ENCODE measurements at regions not wholly inside any gene's neighbourhood (a gene's known extent, or its start where the extent isn't known, plus 50 kb on each side); places are given as distances from the start of the nearest gene placed in this dataset.

- FAIRE-seq: no peak
- no peak for TF ChIP-seq GABPA (IDR thresholded peaks at IDR 0.05; ENCODE audit: low read depth, low read length)
- TF ChIP-seq GABPA (CRISPR knock-in tag; IDR thresholded peaks at IDR 0.05; ENCODE audit: low read depth): no peak
- no peak for TF ChIP-seq ZMYM2 (CRISPR knock-in tag; IDR thresholded peaks at IDR 0.05)
- TF ChIP-seq ZNF558 (CRISPR knock-in tag; IDR thresholded peaks at IDR 0.05; ENCODE audit: borderline replicate concordance): no peak
- no peak for TF ChIP-seq HNRNPK (IDR thresholded peaks at IDR 0.05; ENCODE audit: low read depth, low read length, poor library complexity, severe bottlenecking)
- TF ChIP-seq PRDM15 (CRISPR knock-in tag; IDR thresholded peaks at IDR 0.05): no peak
- TF ChIP-seq POLR2AphosphoS2 (IDR thresholded peaks at IDR 0.05; ENCODE audit: low read depth, low read length): no peak
- no peak for TF ChIP-seq PHF5A (CRISPR knock-in tag; IDR thresholded peaks at IDR 0.05; ENCODE audit: low read depth, unreplicated experiment)
- no peak for TF ChIP-seq SMARCC2 (IDR thresholded peaks at IDR 0.05)
- TF ChIP-seq TOE1 (CRISPR knock-in tag; IDR thresholded peaks at IDR 0.05): no peak
- TF ChIP-seq MEIS1 (CRISPR knock-in tag; IDR thresholded peaks at IDR 0.05; ENCODE audit: borderline replicate concordance): no peak
- no peak for TF ChIP-seq ZBTB8A (CRISPR knock-in tag; IDR thresholded peaks at IDR 0.05; ENCODE audit: borderline replicate concordance, low read depth)
- no peak for TF ChIP-seq ZNF280B (CRISPR knock-in tag; IDR thresholded peaks at IDR 0.05; ENCODE audit: borderline replicate concordance)
- TF ChIP-seq MLX (CRISPR knock-in tag; IDR thresholded peaks at IDR 0.05): no peak
- no peak for TF ChIP-seq PAWR (CRISPR knock-in tag; IDR thresholded peaks at IDR 0.05; ENCODE audit: borderline replicate concordance)
- no peak for TF ChIP-seq JUN (CRISPR knock-in tag; IDR thresholded peaks at IDR 0.05)
- no peak for TF ChIP-seq ZSCAN9 (CRISPR knock-in tag; IDR thresholded peaks at IDR 0.05; ENCODE audit: borderline replicate concordance)
- TF ChIP-seq UBTF (CRISPR knock-in tag; IDR thresholded peaks at IDR 0.05): no peak
Measured at GRCh38 chr10:61175316-61175715, 231.3 kb upstream of the RHOBTB1 start.

More at GRCh38 chr10:61175316-61175715, 231.3 kb upstream of the RHOBTB1 start:
- ATAC-seq: no peak
- no peak overlapping the region for H3K27ac ChIP-seq (ENCODE audit: extremely low read length, insufficient read depth, low read length)
- no peak for DNase-seq (ENCODE audit: low spot score)
- in situ Hi-C loops (cut with HindIII; ENCODE audit: extremely low pct_ligation_motif_present, low pct_unique_long_range_greater_than_20kb): no loop called here
- peaks cover 24% of the 10 kb centered on the region for H3K4me1 ChIP-seq (ENCODE audit: insufficient read depth, low read length)
- no peak overlapping the region for H3K4me2 ChIP-seq (ENCODE audit: low read depth, low read length)
- H3K4me3 ChIP-seq (replicated peaks in 1 of 3; ENCODE audit: insufficient read depth in 1 of 3, low read depth in 2 of 3, low read length in 3 of 3): no peak overlapping the region
- intact Hi-C loops (cut with micrococcal nuclease; ENCODE audit: unreplicated experiment): no loop called here
- no TSS peak for BruUV-seq (replicated peaks)
- H3K9ac ChIP-seq (ENCODE audit: insufficient read depth, low read depth, low read length): no peak overlapping the region
- no peaks in the 10 kb centered on the region for H3K36me3 ChIP-seq (replicated peaks in 1 of 2; ENCODE audit: control insufficient read depth in 1 of 2, insufficient read depth in 2 of 2, low read length in 2 of 2)
- H3K79me2 ChIP-seq (ENCODE audit: insufficient read depth, low read length): no peaks in the 10 kb centered on the region
- ChIA-PET CTCF (ENCODE audit: low intra/inter-chr PET ratio, low total read pairs) (no interaction called here), POLR2A (no interaction called here)
- H3K9me3 ChIP-seq (ENCODE audit: low read length): no peaks in the 10 kb centered on the region
- H4K20me1 ChIP-seq (ENCODE audit: insufficient read depth, low read length): no peaks in the 10 kb centered on the region
- H3K27me3 ChIP-seq (ENCODE audit: control insufficient read depth in 1 of 2, insufficient read depth in 2 of 2, low read length in 2 of 2): peaks cover 1 to 3% of the 10 kb centered on the region in 2 experiments; a peak in 1 of 5 replicates
- no peak overlapping the region for H2AFZ ChIP-seq (ENCODE audit: low read length)
